ENCODE measurements at regions not wholly inside any gene's neighbourhood (a gene's known extent, or its start where the extent isn't known, plus 50 kb on each side); places are given as distances from the start of the nearest gene placed in this dataset.

GRCh38 chr4:126682250-126682649, 950.5 kb upstream of the INTU start:
- Histone ChIP-seq H3K9me3 (ENCODE audit: low read length) (no peaks in the 10 kb centered on the region), H3K27me3 (ENCODE audit: control insufficient read depth in 1 of 2, insufficient read depth in 2 of 2, low read length in 2 of 2) (no peaks in the 10 kb centered on the region), H3K4me3 (replicated peaks in 1 of 3; ENCODE audit: insufficient read depth in 1 of 3, low read depth in 2 of 3, low read length in 3 of 3) (no peak overlapping the region), H3K79me2 (ENCODE audit: insufficient read depth, low read length) (no peaks in the 10 kb centered on the region), H4K20me1 (ENCODE audit: insufficient read depth, low read length) (no peaks in the 10 kb centered on the region), H3K4me1 (ENCODE audit: insufficient read depth, low read length) (no peaks in the 10 kb centered on the region), H3K36me3 (replicated peaks in 1 of 2; ENCODE audit: control insufficient read depth in 1 of 2, insufficient read depth in 2 of 2, low read length in 2 of 2) (no peaks in the 10 kb centered on the region), H3K27ac (ENCODE audit: extremely low read length, insufficient read depth, low read length) (no peak overlapping the region), H2AFZ (ENCODE audit: low read length) (no peak overlapping the region), H3K4me2 (ENCODE audit: low read depth, low read length) (no peak overlapping the region), H3K9ac (ENCODE audit: insufficient read depth, low read depth, low read length) (no peak overlapping the region)
- TF ChIP-seq MAFK (conservative IDR thresholded peaks at IDR 0.05 in 1 of 2, IDR thresholded peaks at IDR 0.05 in 1 of 2; ENCODE audit: low read length in 2 of 2), result peak in 1 of 2 experiments; percentile 32; a peak in 1 of 4 replicates
- TF ChIP-seq ZNF512B (CRISPR knock-in tag; IDR thresholded peaks at IDR 0.05; ENCODE audit: borderline replicate concordance), result no peak
- TF ChIP-seq RFX3 (CRISPR knock-in tag; IDR thresholded peaks at IDR 0.05), result no peak
- no peak for TF ChIP-seq AHR (CRISPR knock-in tag; IDR thresholded peaks at IDR 0.05)
- TF ChIP-seq ZNF235 (CRISPR knock-in tag; IDR thresholded peaks at IDR 0.05; ENCODE audit: borderline replicate concordance), result no peak
- DNase-seq (ENCODE audit: low spot score) (no peak), ATAC-seq (no peak), FAIRE-seq (no peak)
- BruUV-seq (replicated peaks), result no TSS peak
- POLR2A ChIA-PET, result no interaction called here
- in situ Hi-C loops (cut with HindIII; ENCODE audit: extremely low pct_ligation_motif_present, low pct_unique_long_range_greater_than_20kb) (no loop called here), intact Hi-C loops (cut with micrococcal nuclease; ENCODE audit: unreplicated experiment) (no loop called here)
- CTCF ChIA-PET (ENCODE audit: low intra/inter-chr PET ratio, low total read pairs), result no interaction called here

GRCh38 chr4:126686491-126686890, 946.3 kb upstream of the INTU start:
- DNase-seq (ENCODE audit: low spot score) (no peak), ATAC-seq (no peak), FAIRE-seq (no peak)
- Histone ChIP-seq H3K9ac (ENCODE audit: insufficient read depth, low read depth, low read length) (no peak overlapping the region), H3K36me3 (replicated peaks in 1 of 2; ENCODE audit: control insufficient read depth in 1 of 2, insufficient read depth in 2 of 2, low read length in 2 of 2) (no peaks in the 10 kb centered on the region), H3K4me3 (replicated peaks in 1 of 3; ENCODE audit: insufficient read depth in 1 of 3, low read depth in 2 of 3, low read length in 3 of 3) (no peak overlapping the region), H3K4me1 (ENCODE audit: insufficient read depth, low read length) (no peaks in the 10 kb centered on the region), H4K20me1 (ENCODE audit: insufficient read depth, low read length) (no peaks in the 10 kb centered on the region), H2AFZ (ENCODE audit: low read length) (no peak overlapping the region), H3K79me2 (ENCODE audit: insufficient read depth, low read length) (no peaks in the 10 kb centered on the region), H3K4me2 (ENCODE audit: low read depth, low read length) (no peak overlapping the region), H3K27me3 (ENCODE audit: control insufficient read depth in 1 of 2, insufficient read depth in 2 of 2, low read length in 2 of 2) (no peaks in the 10 kb centered on the region), H3K9me3 (ENCODE audit: low read length) (no peaks in the 10 kb centered on the region), H3K27ac (ENCODE audit: extremely low read length, insufficient read depth, low read length) (no peak overlapping the region)
- CTCF ChIA-PET (ENCODE audit: low intra/inter-chr PET ratio, low total read pairs), result no interaction called here
- POLR2A ChIA-PET, result no interaction called here
- intact Hi-C loops (cut with micrococcal nuclease; ENCODE audit: unreplicated experiment), result no loop called here
- in situ Hi-C loops (cut with HindIII; ENCODE audit: extremely low pct_ligation_motif_present, low pct_unique_long_range_greater_than_20kb), result no loop called here
- no TSS peak for BruUV-seq (replicated peaks)
- TF ChIP-seq PLRG1 (conservative IDR thresholded peaks at IDR 0.05) (no peak), ZFP90 (CRISPR knock-in tag; IDR thresholded peaks at IDR 0.05; ENCODE audit: borderline replicate concordance) (no peak), ZNF775 (CRISPR knock-in tag; IDR thresholded peaks at IDR 0.05; ENCODE audit: borderline replicate concordance) (no peak), SOX6 (IDR thresholded peaks at IDR 0.05) (no peak), SOX6 (CRISPR knock-in tag; IDR thresholded peaks at IDR 0.05) (no peak), GRHL1 (CRISPR knock-in tag; conservative IDR thresholded peaks at IDR 0.05) (no peak), KDM4B (CRISPR knock-in tag; IDR thresholded peaks at IDR 0.05) (no peak), ZNF691 (CRISPR knock-in tag; IDR thresholded peaks at IDR 0.05; ENCODE audit: borderline replicate concordance, low read depth) (no peak)
